ENCODE measurements at regions not wholly inside any gene's neighbourhood (a gene's known extent, or its start where the extent isn't known, plus 50 kb on each side); places are given as distances from the start of the nearest gene placed in this dataset.

- TF ChIP-seq CTCF (conservative IDR thresholded peaks at IDR 0.05; ENCODE audit: low read length), result no peak
- TF ChIP-seq EZH2phosphoT487 (IDR thresholded peaks at IDR 0.05; ENCODE audit: borderline replicate concordance, low read depth, low read length), result no peak
Observed at GRCh38 chr5:118098716-118099115, 889.6 kb downstream of the DTWD2 start.
